Activated naive CD4-positive, alpha-beta T cell treated with anti-CD3 and anti-CD28 coated beads, Interleukin-2, amount 50 U/mL, for 24 hours (primary cell): ENCODE measurements at regions not wholly inside any gene's neighbourhood (a gene's known extent, or its start where the extent isn't known, plus 50 kb on each side); places are given as distances from the start of the nearest gene placed in this dataset.

ENCODE experiments used
- H3K27ac Mint-ChIP-seq: one replicate; pipeline ENCODE4 v1.8.0; 2021; ENCODE audit warnings: mild to moderate bottlenecking, mixed read lengths
- H3K27me3 Mint-ChIP-seq: one replicate; pipeline ENCODE4 v1.8.0; 2021; ENCODE audit warnings: mixed read lengths
- H3K36me3 Mint-ChIP-seq: one replicate; pipeline ENCODE4 v1.8.0; 2021; ENCODE audit warnings: mixed read lengths
- H3K4me1 Mint-ChIP-seq: one replicate; pipeline ENCODE4 v1.8.0; 2021; ENCODE audit warnings: mixed read lengths
- H3K4me3 Mint-ChIP-seq: one replicate; pipeline ENCODE4 v1.8.0; 2021; ENCODE audit warnings: mild to moderate bottlenecking, mixed read lengths
- H3K9me3 Mint-ChIP-seq: one replicate; pipeline ENCODE4 v1.8.0; 2021; ENCODE audit warnings: mixed read lengths

GRCh38 chr20:55755411-55755810 is 249.9 kb downstream of the CBLN4 start:
- Mint-ChIP-seq H3K27ac (no peak overlapping the region), H3K4me3 (no peak overlapping the region), H3K27me3 (no peaks in the 10 kb centered on the region), H3K4me1 (no peaks in the 10 kb centered on the region), H3K9me3 (no peaks in the 10 kb centered on the region), H3K36me3 (no peaks in the 10 kb centered on the region)

- H3K4me3 Mint-ChIP-seq = no peak overlapping the region
- no peaks in the 10 kb centered on the region for H3K36me3 Mint-ChIP-seq
- H3K4me1 Mint-ChIP-seq = no peaks in the 10 kb centered on the region
- peaks cover 12% of the 10 kb centered on the region for H3K9me3 Mint-ChIP-seq
- peaks cover 1% of the 10 kb centered on the region for H3K27me3 Mint-ChIP-seq
- no peak overlapping the region for H3K27ac Mint-ChIP-seq
Measured at GRCh38 chr20:55746723-55747122, 258.6 kb downstream of the CBLN4 start.

GRCh38 chr20:55745840-55746239 is 259.5 kb downstream of the CBLN4 start:
- Mint-ChIP-seq H3K4me3 (no peak overlapping the region), H3K27me3 (peaks cover 1% of the 10 kb centered on the region), H3K9me3 (peaks cover 12% of the 10 kb centered on the region), H3K4me1 (no peaks in the 10 kb centered on the region), H3K36me3 (no peaks in the 10 kb centered on the region), H3K27ac (no peak overlapping the region)

DNA sequence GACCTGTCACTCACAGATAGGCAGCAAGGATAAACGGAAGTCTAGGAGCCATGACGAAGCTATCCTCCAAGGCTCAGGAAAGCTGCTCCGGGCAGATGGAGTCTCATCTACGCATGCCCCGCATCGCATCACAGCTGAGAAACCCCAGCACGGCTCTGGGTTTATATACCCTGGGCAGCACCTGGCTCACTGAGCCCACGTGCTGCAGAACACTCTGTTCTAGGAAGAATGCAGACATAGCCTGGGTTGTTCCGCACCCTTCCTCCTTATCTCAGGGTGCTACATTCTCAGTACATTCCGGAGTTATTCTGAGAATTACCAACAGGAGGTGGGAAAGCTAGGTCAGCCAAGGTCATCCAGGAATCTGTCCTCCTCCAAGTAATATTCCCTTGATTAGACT is 260.4 kb downstream of the CBLN4 start:
- Mint-ChIP-seq H3K9me3 (peaks cover 12% of the 10 kb centered on the region), H3K4me1 (no peaks in the 10 kb centered on the region), H3K27me3 (peaks cover 1% of the 10 kb centered on the region), H3K27ac (no peak overlapping the region), H3K36me3 (no peaks in the 10 kb centered on the region), H3K4me3 (no peak overlapping the region)

- H3K4me1 Mint-ChIP-seq = no peaks in the 10 kb centered on the region
- H3K9me3 Mint-ChIP-seq = peaks cover 19% of the 10 kb centered on the region
- no peaks in the 10 kb centered on the region for H3K36me3 Mint-ChIP-seq
- peaks cover 1% of the 10 kb centered on the region for H3K27me3 Mint-ChIP-seq
- no peak overlapping the region for H3K27ac Mint-ChIP-seq
- H3K4me3 Mint-ChIP-seq = no peak overlapping the region
Measured at GRCh38 chr20:55741801-55742200, 263.5 kb downstream of the CBLN4 start.

- no peaks in the 10 kb centered on the region for H3K36me3 Mint-ChIP-seq
- peaks cover 1% of the 10 kb centered on the region for H3K27me3 Mint-ChIP-seq
- H3K27ac Mint-ChIP-seq = no peak overlapping the region
- H3K4me3 Mint-ChIP-seq = no peak overlapping the region
- H3K4me1 Mint-ChIP-seq = no peaks in the 10 kb centered on the region
- peaks cover 19% of the 10 kb centered on the region for H3K9me3 Mint-ChIP-seq
Measured at GRCh38 chr20:55740076-55740475, 265.2 kb downstream of the CBLN4 start.

DNA sequence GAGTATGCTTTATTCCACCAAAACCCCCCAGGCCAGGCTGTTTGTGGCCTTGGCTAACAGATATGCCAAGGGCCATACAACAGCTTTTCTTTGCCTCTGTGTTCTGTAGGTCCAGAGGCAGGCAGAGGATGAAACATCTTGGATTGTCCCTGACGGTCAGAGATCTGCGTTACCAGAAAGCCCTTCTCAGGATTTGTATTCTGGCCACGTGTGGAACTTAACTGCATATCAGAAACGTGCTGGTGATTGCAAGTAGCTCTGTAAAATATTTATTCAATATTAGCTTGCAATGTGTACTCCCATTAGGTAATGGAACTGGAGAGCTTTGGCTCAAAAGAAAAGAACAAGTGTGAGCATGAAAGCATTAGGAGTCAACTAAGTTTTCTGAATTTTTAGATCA is 275.0 kb downstream of the CBLN4 start:
- Mint-ChIP-seq H3K9me3 (no peaks in the 10 kb centered on the region), H3K4me3 (no peak overlapping the region), H3K27ac (no peak overlapping the region), H3K27me3 (no peaks in the 10 kb centered on the region), H3K36me3 (no peaks in the 10 kb centered on the region), H3K4me1 (no peaks in the 10 kb centered on the region)

GRCh38 chr20:55714736-55715135 is 290.6 kb downstream of the CBLN4 start:
- no peaks in the 10 kb centered on the region for H3K4me1 Mint-ChIP-seq
- H3K27ac Mint-ChIP-seq = no peak overlapping the region
- H3K36me3 Mint-ChIP-seq = no peaks in the 10 kb centered on the region
- H3K27me3 Mint-ChIP-seq = no peaks in the 10 kb centered on the region
- no peak overlapping the region for H3K4me3 Mint-ChIP-seq
- H3K9me3 Mint-ChIP-seq = peaks cover 5% of the 10 kb centered on the region

DNA sequence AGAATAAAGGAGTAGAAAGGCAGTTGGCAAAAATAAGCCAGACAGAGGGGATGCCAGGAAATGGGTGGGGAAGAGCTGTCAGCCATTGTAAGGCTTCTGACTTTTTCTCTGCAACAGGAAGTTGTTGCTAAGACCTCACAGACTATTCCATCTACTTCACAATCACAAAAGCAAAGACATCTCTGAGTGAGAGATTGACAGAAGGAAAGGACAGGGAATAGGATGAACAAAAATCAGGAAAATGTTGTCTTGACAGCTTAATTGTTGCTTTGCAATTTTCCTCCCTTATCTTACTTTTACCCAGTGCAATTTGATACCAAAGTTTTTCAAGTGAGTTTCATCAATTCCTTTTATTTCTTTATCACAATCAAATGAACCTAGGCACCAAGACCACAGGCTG is 291.2 kb downstream of the CBLN4 start:
- Mint-ChIP-seq H3K27ac (no peak overlapping the region), H3K4me3 (no peak overlapping the region), H3K27me3 (no peaks in the 10 kb centered on the region), H3K36me3 (no peaks in the 10 kb centered on the region), H3K4me1 (no peaks in the 10 kb centered on the region), H3K9me3 (peaks cover 8% of the 10 kb centered on the region)

DNA sequence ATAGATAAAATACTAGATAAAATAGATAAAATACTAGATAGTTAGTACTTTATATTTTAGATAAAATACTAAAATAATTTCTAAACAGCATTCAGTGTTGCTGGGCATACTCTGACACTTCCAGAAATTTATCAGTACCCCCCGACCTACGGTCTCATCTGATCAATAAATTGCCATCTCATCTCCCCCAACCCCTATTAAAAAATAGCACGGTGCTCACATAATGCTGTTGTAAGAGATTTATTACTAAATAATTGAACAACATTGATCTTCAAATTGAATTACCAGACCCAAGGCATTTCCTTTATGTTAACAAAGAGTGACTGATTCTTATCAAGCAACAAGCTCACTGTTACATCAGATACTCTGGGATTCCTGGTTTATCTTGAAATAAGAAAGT is 300.9 kb downstream of the CBLN4 start:
- H3K36me3 Mint-ChIP-seq = no peaks in the 10 kb centered on the region
- peaks cover 5% of the 10 kb centered on the region for H3K9me3 Mint-ChIP-seq
- no peak overlapping the region for H3K27ac Mint-ChIP-seq
- H3K4me1 Mint-ChIP-seq = no peaks in the 10 kb centered on the region
- peaks cover 2% of the 10 kb centered on the region for H3K27me3 Mint-ChIP-seq
- H3K4me3 Mint-ChIP-seq = no peak overlapping the region

DNA sequence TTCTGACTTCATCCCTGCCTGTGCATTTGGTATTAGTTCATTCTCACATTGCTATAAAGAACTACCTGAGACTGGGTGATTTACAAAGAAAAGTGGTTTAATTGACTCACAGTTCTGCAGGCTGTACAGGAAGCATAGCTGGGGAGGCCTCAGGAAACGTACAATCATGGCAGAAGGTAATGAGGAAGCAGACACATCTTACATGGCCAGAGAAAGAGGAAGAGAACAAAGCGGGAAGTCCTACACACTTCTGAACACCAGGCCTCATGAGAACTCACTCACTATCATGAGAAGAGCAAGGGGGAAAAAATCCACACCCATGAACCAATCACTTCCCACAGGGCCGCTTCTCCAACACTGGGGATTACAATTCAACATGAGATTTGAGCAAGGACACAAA is 303.9 kb downstream of the CBLN4 start:
- H3K27ac Mint-ChIP-seq = no peak overlapping the region
- no peaks in the 10 kb centered on the region for H3K36me3 Mint-ChIP-seq
- peaks cover 2% of the 10 kb centered on the region for H3K27me3 Mint-ChIP-seq
- no peak overlapping the region for H3K4me3 Mint-ChIP-seq
- H3K4me1 Mint-ChIP-seq = no peaks in the 10 kb centered on the region
- H3K9me3 Mint-ChIP-seq = no peaks in the 10 kb centered on the region

GRCh38 chr20:55696520-55696919 is 308.8 kb downstream of the CBLN4 start:
- no peaks in the 10 kb centered on the region for H3K36me3 Mint-ChIP-seq

GRCh38 chr20:55693641-55694040 is 311.7 kb downstream of the CBLN4 start:
- no peak overlapping the region for H3K4me3 Mint-ChIP-seq
- no peaks in the 10 kb centered on the region for H3K4me1 Mint-ChIP-seq
- H3K9me3 Mint-ChIP-seq = no peaks in the 10 kb centered on the region
- H3K27ac Mint-ChIP-seq = no peak overlapping the region
- no peaks in the 10 kb centered on the region for H3K36me3 Mint-ChIP-seq
- no peaks in the 10 kb centered on the region for H3K27me3 Mint-ChIP-seq

More at GRCh38 chr20:55696520-55696919, 308.8 kb downstream of the CBLN4 start:
- no peaks in the 10 kb centered on the region for H3K4me1 Mint-ChIP-seq
- no peaks in the 10 kb centered on the region for H3K27me3 Mint-ChIP-seq
- no peak overlapping the region for H3K27ac Mint-ChIP-seq
- H3K4me3 Mint-ChIP-seq = no peak overlapping the region
- no peaks in the 10 kb centered on the region for H3K9me3 Mint-ChIP-seq

GRCh38 chr20:55685841-55686240 is 319.5 kb downstream of the CBLN4 start:
- no peak overlapping the region for H3K27ac Mint-ChIP-seq
- no peaks in the 10 kb centered on the region for H3K4me1 Mint-ChIP-seq
- H3K9me3 Mint-ChIP-seq = no peaks in the 10 kb centered on the region
- H3K36me3 Mint-ChIP-seq = no peaks in the 10 kb centered on the region
- H3K27me3 Mint-ChIP-seq = no peaks in the 10 kb centered on the region
- no peak overlapping the region for H3K4me3 Mint-ChIP-seq

GRCh38 chr20:55685425-55685824 is 319.9 kb downstream of the CBLN4 start:
- Mint-ChIP-seq H3K27ac (no peak overlapping the region), H3K4me1 (no peaks in the 10 kb centered on the region), H3K27me3 (no peaks in the 10 kb centered on the region), H3K36me3 (no peaks in the 10 kb centered on the region), H3K9me3 (no peaks in the 10 kb centered on the region), H3K4me3 (no peak overlapping the region)

DNA sequence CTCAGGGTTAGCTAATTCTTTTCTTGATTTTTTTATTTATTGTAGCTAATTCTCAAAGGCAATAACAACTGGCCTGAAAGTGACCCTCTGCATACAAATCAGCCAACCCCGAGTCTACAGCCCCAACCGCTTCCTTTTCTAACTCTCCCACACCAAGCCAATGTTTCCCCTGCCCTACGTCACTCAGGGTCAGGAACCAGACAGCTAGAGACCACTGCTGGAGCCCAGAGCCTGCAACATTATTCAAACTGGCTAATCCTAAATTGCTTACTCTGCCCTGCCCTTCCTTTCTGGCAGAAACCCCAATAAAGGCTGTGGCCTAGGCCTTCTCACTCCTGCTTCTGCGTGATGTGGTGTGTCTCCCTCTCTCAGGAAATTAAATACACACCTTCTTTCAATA is 320.7 kb downstream of the CBLN4 start:
- Mint-ChIP-seq H3K27ac (no peak overlapping the region), H3K36me3 (no peaks in the 10 kb centered on the region), H3K27me3 (peaks cover 1% of the 10 kb centered on the region), H3K4me1 (no peaks in the 10 kb centered on the region), H3K4me3 (no peak overlapping the region), H3K9me3 (no peaks in the 10 kb centered on the region)

DNA sequence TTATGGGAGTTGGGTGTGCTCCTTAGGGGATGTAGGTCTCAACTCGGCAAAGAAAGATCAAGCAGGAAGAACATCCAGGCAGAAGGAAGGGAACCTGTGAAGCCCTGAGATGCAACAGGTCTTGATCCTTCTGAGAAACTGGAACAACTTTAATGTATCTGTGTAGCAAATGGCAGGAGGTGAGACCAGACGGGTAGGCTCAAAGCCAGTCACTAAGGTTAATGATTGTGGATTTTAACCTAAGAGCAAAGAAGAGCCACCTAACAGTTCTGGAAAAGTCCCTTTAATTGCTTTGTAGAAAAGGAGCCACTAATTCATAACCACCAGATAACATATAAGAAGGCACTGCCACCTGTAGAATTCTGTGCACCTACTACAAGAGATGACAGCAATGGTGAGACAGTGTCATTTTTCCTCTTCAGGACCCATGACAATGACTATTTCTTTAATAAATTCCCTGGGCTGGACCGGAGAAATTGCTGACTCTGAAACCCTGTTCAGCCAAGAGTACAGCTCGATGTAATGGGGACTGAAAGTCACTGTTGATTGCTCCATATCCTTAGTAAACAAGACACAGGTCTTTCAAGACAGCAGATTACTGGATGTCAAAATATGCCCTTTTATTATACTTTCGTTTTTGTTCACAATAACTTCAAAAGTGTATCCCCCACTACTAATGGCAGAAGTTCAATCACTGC is 326.2 kb downstream of the CBLN4 start:
- Mint-ChIP-seq H3K9me3 (no peaks in the 10 kb centered on the region), H3K36me3 (no peaks in the 10 kb centered on the region), H3K27me3 (peaks cover 2% of the 10 kb centered on the region), H3K4me1 (no peaks in the 10 kb centered on the region), H3K27ac (no peak overlapping the region), H3K4me3 (no peak overlapping the region)
